ENCODE measurements at regions not wholly inside any gene's neighbourhood (a gene's known extent, or its start where the extent isn't known, plus 50 kb on each side); places are given as distances from the start of the nearest gene placed in this dataset.

GRCh38 chr5:115409094-115409493, 112.6 kb upstream of the CCDC112 start:
- Histone ChIP-seq H3K27me3 (ENCODE audit: control insufficient read depth, insufficient read depth, low read length) (no peaks in the 10 kb centered on the region), H3K4me1 (ENCODE audit: control insufficient read depth, insufficient read depth, low read length) (no peaks in the 10 kb centered on the region), H3K9me3 (ENCODE audit: control insufficient read depth, insufficient read depth, low read length) (no peaks in the 10 kb centered on the region)

GRCh38 chr5:115402822-115403577, 106.5 kb upstream of the CCDC112 start:
- Histone ChIP-seq H3K4me3 (ENCODE audit: low read depth, low read length) (no peak overlapping the region), H3K9ac (ENCODE audit: low read depth, low read length) (no peak overlapping the region), H3K36me3 (ENCODE audit: control insufficient read depth, insufficient read depth, low read length) (no peaks in the 10 kb centered on the region), H3K4me1 (ENCODE audit: control insufficient read depth, insufficient read depth, low read length) (no peaks in the 10 kb centered on the region), H3K27me3 (ENCODE audit: control insufficient read depth, insufficient read depth, low read length) (no peaks in the 10 kb centered on the region), H3K27ac (ENCODE audit: low read depth, low read length) (no peak overlapping the region), H3K9me3 (ENCODE audit: control insufficient read depth, insufficient read depth, low read length) (no peaks in the 10 kb centered on the region; the same call in 1 of the 2 replicates)

More at GRCh38 chr5:115409094-115409493, 112.6 kb upstream of the CCDC112 start:
- Histone ChIP-seq H3K4me3 (ENCODE audit: low read depth, low read length) (no peak overlapping the region), H3K9ac (ENCODE audit: low read depth, low read length) (no peak overlapping the region), H3K27ac (ENCODE audit: low read depth, low read length) (no peak overlapping the region), H3K36me3 (ENCODE audit: control insufficient read depth, insufficient read depth, low read length) (no peaks in the 10 kb centered on the region)

DNA sequence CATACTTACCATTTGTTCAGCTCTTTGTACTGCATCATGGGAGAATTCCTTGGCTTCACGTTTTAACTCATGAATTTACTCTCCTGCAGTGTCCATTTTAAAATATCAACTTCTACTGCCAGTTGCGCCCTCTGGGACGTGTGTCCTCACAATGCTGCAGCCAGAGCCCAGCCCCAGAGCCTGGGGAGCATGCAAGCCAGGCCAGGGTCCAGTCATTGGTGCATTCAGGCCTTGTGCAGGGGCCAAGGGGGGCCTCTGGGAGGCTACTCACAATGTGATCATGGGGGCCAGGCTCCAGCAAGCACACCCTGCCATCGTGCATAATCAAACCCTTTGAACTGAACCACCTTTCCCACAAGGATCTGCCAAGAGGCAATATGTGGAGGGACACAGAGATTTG, 105.6 kb upstream of the CCDC112 start:
- Histone ChIP-seq H3K27me3 (ENCODE audit: control insufficient read depth, insufficient read depth, low read length) (no peaks in the 10 kb centered on the region), H3K9ac (ENCODE audit: low read depth, low read length) (no peak overlapping the region), H3K36me3 (ENCODE audit: control insufficient read depth, insufficient read depth, low read length) (no peaks in the 10 kb centered on the region), H3K4me1 (ENCODE audit: control insufficient read depth, insufficient read depth, low read length) (no peaks in the 10 kb centered on the region), H3K27ac (ENCODE audit: low read depth, low read length) (no peak overlapping the region), H3K4me3 (ENCODE audit: low read depth, low read length) (no peak overlapping the region), H3K9me3 (ENCODE audit: control insufficient read depth, insufficient read depth, low read length) (no peaks in the 10 kb centered on the region; the same call in 1 of the 2 replicates)

- Histone ChIP-seq H3K36me3 (ENCODE audit: control insufficient read depth, insufficient read depth, low read length) (no peaks in the 10 kb centered on the region), H3K9me3 (ENCODE audit: control insufficient read depth, insufficient read depth, low read length) (no peaks in the 10 kb centered on the region; the same call in 1 of the 2 replicates), H3K4me1 (ENCODE audit: control insufficient read depth, insufficient read depth, low read length) (no peaks in the 10 kb centered on the region), H3K4me3 (ENCODE audit: low read depth, low read length) (no peak overlapping the region), H3K9ac (ENCODE audit: low read depth, low read length) (no peak overlapping the region), H3K27ac (ENCODE audit: low read depth, low read length) (no peak overlapping the region), H3K27me3 (ENCODE audit: control insufficient read depth, insufficient read depth, low read length) (no peaks in the 10 kb centered on the region)
Measured at GRCh38 chr5:115398719-115399118, 102.3 kb upstream of the CCDC112 start.

- no peak overlapping the region for H3K9ac ChIP-seq (ENCODE audit: low read depth, low read length)
- no peaks in the 10 kb centered on the region for H3K4me1 ChIP-seq (ENCODE audit: control insufficient read depth, insufficient read depth, low read length)
- H3K9me3 ChIP-seq (ENCODE audit: control insufficient read depth, insufficient read depth, low read length), result peaks cover 4% of the 10 kb centered on the region; the same call in 1 of the 2 replicates
- no peaks in the 10 kb centered on the region for H3K27me3 ChIP-seq (ENCODE audit: control insufficient read depth, insufficient read depth, low read length)
- H3K27ac ChIP-seq (ENCODE audit: low read depth, low read length), result no peak overlapping the region
- no peaks in the 10 kb centered on the region for H3K36me3 ChIP-seq (ENCODE audit: control insufficient read depth, insufficient read depth, low read length)
- no peak overlapping the region for H3K4me3 ChIP-seq (ENCODE audit: low read depth, low read length)
Measured at GRCh38 chr5:115396688-115397087, 100.2 kb upstream of the CCDC112 start.

DNA sequence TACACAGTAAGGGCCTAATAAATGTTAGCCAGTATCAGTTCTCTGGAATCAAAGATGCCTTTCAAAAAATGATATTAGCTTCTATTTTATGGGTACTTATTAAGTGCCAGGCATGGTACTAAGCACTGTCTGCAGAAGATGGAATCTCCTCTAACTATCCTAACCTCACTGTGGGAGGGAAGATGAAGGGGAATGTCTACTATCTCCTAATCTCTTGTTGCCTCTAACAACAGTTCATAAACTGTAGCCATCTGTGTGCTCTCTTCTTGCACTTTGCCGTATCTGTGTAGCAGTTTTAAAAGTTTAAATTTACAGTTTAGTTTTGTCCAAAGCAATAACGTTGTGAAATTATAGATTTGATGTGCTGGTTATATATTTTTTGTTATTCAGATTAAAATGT, 99.6 kb upstream of the CCDC112 start:
- no peaks in the 10 kb centered on the region for H3K4me1 ChIP-seq (ENCODE audit: control insufficient read depth, insufficient read depth, low read length)
- H3K27me3 ChIP-seq (ENCODE audit: control insufficient read depth, insufficient read depth, low read length), result no peaks in the 10 kb centered on the region
- no peaks in the 10 kb centered on the region for H3K36me3 ChIP-seq (ENCODE audit: control insufficient read depth, insufficient read depth, low read length)
- H3K27ac ChIP-seq (ENCODE audit: low read depth, low read length), result no peak overlapping the region
- H3K9me3 ChIP-seq (ENCODE audit: control insufficient read depth, insufficient read depth, low read length), result peaks cover 4% of the 10 kb centered on the region; the same call in 1 of the 2 replicates
- no peak overlapping the region for H3K9ac ChIP-seq (ENCODE audit: low read depth, low read length)
- H3K4me3 ChIP-seq (ENCODE audit: low read depth, low read length), result no peak overlapping the region

- Histone ChIP-seq H3K27ac (ENCODE audit: low read depth, low read length) (no peak overlapping the region), H3K4me1 (ENCODE audit: control insufficient read depth, insufficient read depth, low read length) (no peaks in the 10 kb centered on the region), H3K9me3 (ENCODE audit: control insufficient read depth, insufficient read depth, low read length) (peaks cover 4% of the 10 kb centered on the region; the same call in 1 of the 2 replicates), H3K27me3 (ENCODE audit: control insufficient read depth, insufficient read depth, low read length) (no peaks in the 10 kb centered on the region), H3K36me3 (ENCODE audit: control insufficient read depth, insufficient read depth, low read length) (no peaks in the 10 kb centered on the region), H3K9ac (ENCODE audit: low read depth, low read length) (no peak overlapping the region), H3K4me3 (ENCODE audit: low read depth, low read length) (no peak overlapping the region)
Measured at GRCh38 chr5:115394531-115394930, 98.1 kb upstream of the CCDC112 start.

DNA sequence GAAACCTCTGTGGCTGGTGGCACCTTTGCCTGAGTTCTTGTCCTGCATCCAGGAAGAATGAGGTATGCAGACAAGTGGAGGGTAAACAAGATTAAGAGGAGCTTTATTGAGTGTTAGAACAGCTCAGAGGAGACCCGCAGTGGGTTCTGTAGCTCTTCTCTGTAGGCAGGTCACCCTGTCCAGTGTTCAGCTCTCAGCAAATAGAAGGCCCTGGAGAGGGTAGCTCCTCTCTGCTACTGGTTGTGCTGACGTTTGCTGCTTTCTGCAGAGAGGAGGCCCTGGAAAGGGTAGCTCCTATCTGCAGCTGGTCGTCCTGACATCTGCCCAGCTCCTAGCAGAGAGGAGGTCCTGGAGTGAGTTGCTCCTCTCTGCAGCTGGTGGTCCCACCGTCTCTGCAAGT, 96.8 kb upstream of the CCDC112 start:
- Histone ChIP-seq H3K9ac (ENCODE audit: low read depth, low read length) (no peak overlapping the region), H3K27me3 (ENCODE audit: control insufficient read depth, insufficient read depth, low read length) (no peaks in the 10 kb centered on the region), H3K9me3 (ENCODE audit: control insufficient read depth, insufficient read depth, low read length) (0 out of 2 replicates have a peak, but pooled peaks cover 4% of the 10 kb centered on the region), H3K4me1 (ENCODE audit: control insufficient read depth, insufficient read depth, low read length) (no peaks in the 10 kb centered on the region), H3K36me3 (ENCODE audit: control insufficient read depth, insufficient read depth, low read length) (no peaks in the 10 kb centered on the region), H3K27ac (ENCODE audit: low read depth, low read length) (no peak overlapping the region), H3K4me3 (ENCODE audit: low read depth, low read length) (no peak overlapping the region)

- no peaks in the 10 kb centered on the region for H3K4me1 ChIP-seq (ENCODE audit: control insufficient read depth, insufficient read depth, low read length)
- no peaks in the 10 kb centered on the region for H3K36me3 ChIP-seq (ENCODE audit: control insufficient read depth, insufficient read depth, low read length)
- 0 out of 2 replicates have a peak, but pooled peaks cover 4% of the 10 kb centered on the region for H3K9me3 ChIP-seq (ENCODE audit: control insufficient read depth, insufficient read depth, low read length)
- no peak overlapping the region for H3K27ac ChIP-seq (ENCODE audit: low read depth, low read length)
- no peaks in the 10 kb centered on the region for H3K27me3 ChIP-seq (ENCODE audit: control insufficient read depth, insufficient read depth, low read length)
- no peak overlapping the region for H3K4me3 ChIP-seq (ENCODE audit: low read depth, low read length)
- H3K9ac ChIP-seq (ENCODE audit: low read depth, low read length), result no peak overlapping the region
Measured at GRCh38 chr5:115392611-115393010, 96.2 kb upstream of the CCDC112 start.

GRCh38 chr5:115391780-115392179, 95.3 kb upstream of the CCDC112 start:
- no peak overlapping the region for H3K27ac ChIP-seq (ENCODE audit: low read depth, low read length)

GRCh38 chr5:115389799-115390382, 93.4 kb upstream of the CCDC112 start:
- Histone ChIP-seq H3K9me3 (ENCODE audit: control insufficient read depth, insufficient read depth, low read length) (0 out of 2 replicates have a peak, but pooled peaks cover 4% of the 10 kb centered on the region), H3K4me3 (ENCODE audit: low read depth, low read length) (no peak overlapping the region), H3K36me3 (ENCODE audit: control insufficient read depth, insufficient read depth, low read length) (no peaks in the 10 kb centered on the region), H3K27me3 (ENCODE audit: control insufficient read depth, insufficient read depth, low read length) (no peaks in the 10 kb centered on the region), H3K9ac (ENCODE audit: low read depth, low read length) (no peak overlapping the region), H3K27ac (ENCODE audit: low read depth, low read length) (no peak overlapping the region), H3K4me1 (ENCODE audit: control insufficient read depth, insufficient read depth, low read length) (no peaks in the 10 kb centered on the region)

More at GRCh38 chr5:115391780-115392179, 95.3 kb upstream of the CCDC112 start:
- no peaks in the 10 kb centered on the region for H3K27me3 ChIP-seq (ENCODE audit: control insufficient read depth, insufficient read depth, low read length)
- H3K9me3 ChIP-seq (ENCODE audit: control insufficient read depth, insufficient read depth, low read length), result 0 out of 2 replicates have a peak, but pooled peaks cover 4% of the 10 kb centered on the region
- no peaks in the 10 kb centered on the region for H3K36me3 ChIP-seq (ENCODE audit: control insufficient read depth, insufficient read depth, low read length)
- H3K4me1 ChIP-seq (ENCODE audit: control insufficient read depth, insufficient read depth, low read length), result no peaks in the 10 kb centered on the region
- no peak overlapping the region for H3K4me3 ChIP-seq (ENCODE audit: low read depth, low read length)
- no peak overlapping the region for H3K9ac ChIP-seq (ENCODE audit: low read depth, low read length)

All from HUES48 (cell line).